ENCODE measurements at regions not wholly inside any gene's neighbourhood (a gene's known extent, or its start where the extent isn't known, plus 50 kb on each side); places are given as distances from the start of the nearest gene placed in this dataset.
"Not testable (repeated sequence)": the region's sequence is repeated elsewhere in the genome, so short reads cannot be mapped to it uniquely, and the experiment has no call there.

DNA sequence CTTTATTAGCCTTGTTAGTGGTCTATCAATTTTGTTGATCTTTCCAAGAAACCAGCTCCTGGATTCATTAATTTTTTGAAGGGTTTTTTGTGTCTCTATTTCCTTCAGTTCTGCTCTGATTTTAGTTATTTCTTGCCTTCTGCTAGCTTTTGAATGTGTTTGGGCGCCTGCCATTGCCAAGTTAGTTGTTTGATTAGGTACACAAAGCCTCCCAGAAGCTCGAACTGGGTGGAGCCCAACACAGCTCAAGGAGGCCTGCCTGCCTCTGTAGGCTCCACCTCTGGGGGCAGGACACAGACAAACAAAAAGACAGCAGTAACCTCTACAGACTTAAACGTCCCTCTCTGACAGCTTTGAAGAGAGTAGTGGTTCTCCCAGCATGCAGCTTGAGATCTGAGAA is 682.3 kb upstream of the ZNF804A start:
- not testable (repeated sequence) for TF ChIP-seq SUZ12 (IDR thresholded peaks at IDR 0.05); FOXM1 (IDR thresholded peaks at IDR 0.05; ENCODE audit: borderline replicate concordance); ZNF384 (IDR thresholded peaks at IDR 0.05); BHLHE40 (IDR thresholded peaks at IDR 0.05; ENCODE audit: borderline replicate concordance); FOXK2 (IDR thresholded peaks at IDR 0.05); NFRKB (IDR thresholded peaks at IDR 0.05); FOXA1 (IDR thresholded peaks at IDR 0.05); SP1 (IDR thresholded peaks at IDR 0.05); TARDBP (IDR thresholded peaks at IDR 0.05); ELF4 (IDR thresholded peaks at IDR 0.05); HDGF (IDR thresholded peaks at IDR 0.05; ENCODE audit: borderline replicate concordance)
- TF ChIP-seq, protein P1, sequence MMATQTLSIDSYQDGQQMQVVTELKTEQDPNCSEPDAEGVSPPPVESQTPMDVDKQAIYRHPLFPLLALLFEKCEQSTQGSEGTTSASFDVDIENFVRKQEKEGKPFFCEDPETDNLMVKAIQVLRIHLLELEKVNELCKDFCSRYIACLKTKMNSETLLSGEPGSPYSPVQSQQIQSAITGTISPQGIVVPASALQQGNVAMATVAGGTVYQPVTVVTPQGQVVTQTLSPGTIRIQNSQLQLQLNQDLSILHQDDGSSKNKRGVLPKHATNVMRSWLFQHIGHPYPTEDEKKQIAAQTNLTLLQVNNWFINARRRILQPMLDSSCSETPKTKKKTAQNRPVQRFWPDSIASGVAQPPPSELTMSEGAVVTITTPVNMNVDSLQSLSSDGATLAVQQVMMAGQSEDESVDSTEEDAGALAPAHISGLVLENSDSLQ (IDR thresholded peaks at IDR 0.05): not testable (repeated sequence)
